ENCODE measurements at regions not wholly inside any gene's neighbourhood (a gene's known extent, or its start where the extent isn't known, plus 50 kb on each side); places are given as distances from the start of the nearest gene placed in this dataset.
A peak's percentile ranks its signal among the peaks of the same experiment; 100 is the strongest.

DNA sequence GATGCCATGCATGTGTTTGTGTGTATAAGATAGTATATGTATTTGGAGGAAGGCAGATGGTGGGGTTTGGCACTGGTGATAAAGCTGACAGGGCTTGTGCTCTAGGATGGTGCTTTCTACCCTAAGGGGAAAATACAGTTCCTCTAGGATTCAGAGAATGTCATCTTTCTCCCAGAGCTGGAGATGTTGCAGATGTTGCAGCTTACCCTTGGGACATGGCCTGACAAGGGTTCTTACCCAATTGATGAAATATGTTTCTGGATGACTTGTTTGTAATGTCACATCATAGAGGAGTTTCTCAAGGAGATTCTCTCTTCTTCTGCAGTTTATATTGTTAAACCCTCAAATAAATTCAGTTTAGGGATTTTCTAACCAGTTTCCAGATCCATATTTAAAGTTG is 52.5 kb upstream of the PITX2 start:
- DNase-seq (ENCODE audit: low read depth) = no peak

DNA sequence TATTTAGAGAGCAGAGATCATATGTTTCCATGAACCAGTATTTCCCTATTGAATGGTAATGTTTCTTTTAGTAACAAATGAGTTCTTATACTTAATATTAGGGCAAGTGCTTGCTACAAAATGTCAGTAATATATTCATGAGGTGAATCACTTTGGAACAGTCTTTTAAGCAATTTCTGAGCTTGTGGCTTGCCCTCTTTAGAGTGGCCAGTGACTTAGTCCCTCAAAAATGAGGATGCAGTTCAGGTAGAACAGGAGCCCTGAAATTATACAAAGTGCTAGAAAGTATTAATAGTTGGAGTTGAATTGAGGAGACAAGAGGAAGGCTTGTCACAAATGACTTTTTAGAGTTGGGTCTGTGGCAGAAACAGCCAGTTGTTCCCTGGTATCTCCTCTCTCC is 53.4 kb upstream of the PITX2 start:
- DNase-seq (ENCODE audit: low read depth) = peak; percentile 40

GRCh38 chr4:110678517-110679227 is 55.8 kb upstream of the PITX2 start:
- DNase-seq (ENCODE audit: low read depth) = no peak

- DNase-seq (ENCODE audit: low read depth) = no peak
Measured at GRCh38 chr4:110680265-110680664, 57.4 kb upstream of the PITX2 start.

- DNase-seq (ENCODE audit: low read depth) = peak; percentile 64
Measured at GRCh38 chr4:110681381-110681780, 58.5 kb upstream of the PITX2 start.

DNA sequence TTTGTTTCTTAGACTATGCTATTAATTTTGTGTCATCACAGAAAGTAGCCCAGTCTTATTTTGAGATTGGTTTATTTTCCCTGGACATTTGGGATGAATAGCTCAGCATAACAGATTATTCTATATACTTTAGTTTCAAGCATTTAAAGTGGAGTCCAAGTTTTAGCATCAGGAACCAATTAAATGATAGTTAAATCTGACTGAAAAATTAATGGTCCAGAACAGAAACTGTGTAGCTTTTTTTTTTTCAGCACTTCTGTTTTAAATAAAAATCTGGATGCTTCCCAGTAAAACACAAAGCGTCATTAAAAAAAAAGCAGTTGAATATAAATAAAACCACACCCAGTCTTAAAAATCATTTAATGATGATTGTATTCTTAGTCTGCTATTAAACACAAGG is 59.4 kb upstream of the PITX2 start:
- no peak for DNase-seq (ENCODE audit: low read depth)

DNA sequence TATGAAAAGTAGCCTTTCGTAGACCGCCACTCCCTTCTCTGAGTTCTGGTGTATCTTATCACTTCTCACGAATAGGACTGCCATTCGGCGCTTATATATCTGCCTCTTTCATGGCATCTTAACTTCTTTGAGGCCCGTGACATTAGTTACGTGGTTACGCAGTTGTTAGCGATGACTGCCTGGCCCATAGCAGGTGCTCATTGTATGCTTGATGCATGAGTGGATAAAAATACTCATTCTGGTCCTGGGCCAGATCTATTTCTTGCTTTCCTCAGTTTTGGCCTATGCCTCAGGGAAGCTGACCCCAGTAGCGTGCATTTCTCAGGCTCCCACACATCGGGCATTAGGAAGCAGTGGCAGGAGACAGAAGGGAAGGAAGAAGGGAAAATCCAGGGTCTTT is 60.7 kb upstream of the PITX2 start:
- DNase-seq (ENCODE audit: low read depth) = no peak

- DNase-seq (ENCODE audit: low read depth) = no peak
Measured at GRCh38 chr4:110702326-110702725, 79.4 kb upstream of the PITX2 start.

- DNase-seq (ENCODE audit: low read depth) = no peak
Measured at GRCh38 chr4:110704748-110705439, 82.0 kb upstream of the PITX2 start.

GRCh38 chr4:110705440-110705782 is 82.5 kb upstream of the PITX2 start:
- DNase-seq (ENCODE audit: low read depth) = no peak

DNA sequence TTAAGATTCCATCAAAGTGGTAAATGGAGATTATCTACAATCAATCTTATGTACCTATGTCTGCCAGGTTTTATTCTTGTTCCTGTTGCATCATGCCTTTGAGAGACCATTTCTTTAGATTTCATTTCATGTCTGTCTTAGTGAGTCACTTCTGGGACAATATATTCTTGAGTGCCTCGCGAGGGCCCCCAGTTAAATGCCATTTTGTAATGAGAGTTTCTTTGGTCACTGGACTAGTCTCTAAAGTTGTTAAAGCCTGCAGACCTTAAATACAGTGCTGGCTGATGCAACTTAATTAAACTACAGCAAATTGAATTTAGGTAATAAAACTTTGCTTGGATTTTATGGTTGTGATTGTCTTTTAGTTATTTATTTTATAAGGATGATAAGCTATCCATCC is 87.2 kb upstream of the PITX2 start:
- DNase-seq (ENCODE audit: low read depth) = peak; percentile 9

DNA sequence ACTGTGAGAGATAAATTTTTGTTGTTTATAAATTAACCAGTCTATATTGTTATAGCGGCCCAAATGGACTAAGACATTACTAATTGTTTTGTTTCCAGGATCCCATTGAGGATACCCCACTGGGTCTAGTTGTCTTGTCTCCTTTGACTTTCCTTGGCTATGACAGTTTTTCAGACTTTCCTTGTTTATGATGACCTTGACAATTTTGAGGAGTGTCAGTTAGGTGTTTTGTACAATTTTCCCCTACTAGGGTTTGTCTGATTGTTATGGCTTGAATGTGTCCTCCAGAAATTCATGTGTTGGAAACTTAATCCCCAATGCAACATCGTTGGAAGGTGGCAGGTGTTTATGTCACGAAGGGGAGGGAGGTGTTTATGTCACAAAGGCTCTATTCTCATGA is 89.6 kb upstream of the PITX2 start:
- DNase-seq (ENCODE audit: low read depth) = no peak

DNA sequence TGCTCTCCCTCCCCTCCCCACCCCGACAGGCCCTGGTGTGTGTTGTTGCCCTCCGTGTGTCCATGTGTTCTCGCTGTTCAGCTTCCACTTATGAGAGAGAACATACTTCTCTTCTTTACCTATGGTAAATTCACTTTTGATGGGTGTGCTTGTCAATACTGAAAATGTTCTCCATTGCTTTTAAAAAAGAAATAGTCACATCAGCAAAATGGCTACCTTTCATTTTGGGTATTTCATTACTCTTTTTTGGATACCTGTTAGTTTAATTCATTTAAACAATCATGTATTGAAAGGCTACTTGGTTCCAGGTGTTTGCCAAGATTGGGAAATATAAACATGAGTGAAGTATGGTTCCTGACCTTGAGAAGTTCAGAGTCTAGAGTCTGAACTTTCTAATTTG is 107.4 kb upstream of the PITX2 start:
- DNase-seq (ENCODE audit: low read depth) = no peak

DNA sequence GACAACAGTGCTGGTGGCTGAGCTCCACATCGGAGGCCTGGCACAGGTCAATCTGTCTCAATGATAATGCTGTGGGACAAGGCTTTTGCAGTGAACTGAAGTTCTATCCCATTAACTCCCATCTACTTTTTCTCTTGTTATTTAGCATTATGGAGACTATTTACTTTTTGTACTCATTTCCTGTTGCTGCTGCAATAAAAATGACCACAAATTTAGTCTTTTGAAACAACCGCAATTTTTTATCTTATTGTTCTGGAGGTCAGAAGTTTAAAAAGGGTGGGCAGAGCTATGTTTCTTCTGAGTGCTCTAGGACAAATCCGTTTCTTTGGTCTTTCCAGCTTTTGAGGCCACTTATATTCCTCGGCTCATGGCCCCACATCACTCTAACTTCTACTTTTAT is 111.0 kb upstream of the PITX2 start:
- DNase-seq (ENCODE audit: low read depth) = peak; percentile 17

DNA sequence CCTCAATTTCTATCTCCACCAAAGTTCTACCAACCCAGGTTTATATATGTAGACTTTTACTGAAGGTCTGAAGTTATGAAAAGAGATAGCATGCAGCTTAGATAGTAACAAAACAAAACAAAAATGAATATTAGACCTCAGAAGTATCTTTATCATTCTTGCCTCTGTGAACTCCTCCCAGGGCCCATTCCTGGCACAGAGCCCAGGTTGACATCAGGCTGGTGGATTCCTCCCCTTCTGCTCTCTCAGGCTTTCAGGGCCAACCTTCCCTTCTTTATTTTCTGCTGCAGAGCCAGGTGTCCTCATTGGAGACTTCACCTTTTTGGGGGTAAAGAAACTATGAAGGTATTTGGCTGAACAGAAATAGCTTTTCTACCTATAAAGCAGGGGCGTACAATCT is 112.8 kb upstream of the PITX2 start:
- DNase-seq (ENCODE audit: low read depth) = peak; percentile 74

- no peak for DNase-seq (ENCODE audit: low read depth)
Measured at GRCh38 chr4:110737931-110738330, 115.1 kb upstream of the PITX2 start.

- DNase-seq (ENCODE audit: low read depth) = peak; percentile 64
Measured at GRCh38 chr4:110742143-110742542, 119.3 kb upstream of the PITX2 start.

- DNase-seq (ENCODE audit: low read depth) = no peak
Measured at GRCh38 chr4:110748071-110748470, 125.2 kb upstream of the PITX2 start.

- DNase-seq (ENCODE audit: low read depth) = no peak
Measured at GRCh38 chr4:110751183-110751582, 128.3 kb upstream of the PITX2 start.

DNA sequence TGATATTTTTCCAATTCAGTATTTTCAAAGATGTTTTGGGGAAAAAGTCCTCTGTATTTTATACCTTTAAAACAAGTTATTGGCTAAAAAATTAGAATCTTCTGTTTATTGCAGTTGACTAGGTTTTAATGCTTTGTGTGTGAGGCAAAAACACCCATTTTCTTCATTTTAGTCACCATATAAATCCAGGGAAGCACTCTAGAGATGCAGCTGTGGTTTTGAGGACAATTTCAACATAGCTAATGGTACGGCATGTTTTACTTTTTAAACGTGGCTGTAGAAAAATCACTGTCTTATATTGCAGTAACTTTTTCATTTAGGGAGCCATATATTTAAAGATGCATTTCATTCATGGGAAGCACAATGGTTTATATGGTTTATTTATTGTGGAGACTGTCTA is 129.1 kb upstream of the PITX2 start:
- peak; percentile 68 for DNase-seq (ENCODE audit: low read depth)

- DNase-seq (ENCODE audit: low read depth) = peak; percentile 12
Measured at GRCh38 chr4:110753466-110753865, 130.6 kb upstream of the PITX2 start.

DNA sequence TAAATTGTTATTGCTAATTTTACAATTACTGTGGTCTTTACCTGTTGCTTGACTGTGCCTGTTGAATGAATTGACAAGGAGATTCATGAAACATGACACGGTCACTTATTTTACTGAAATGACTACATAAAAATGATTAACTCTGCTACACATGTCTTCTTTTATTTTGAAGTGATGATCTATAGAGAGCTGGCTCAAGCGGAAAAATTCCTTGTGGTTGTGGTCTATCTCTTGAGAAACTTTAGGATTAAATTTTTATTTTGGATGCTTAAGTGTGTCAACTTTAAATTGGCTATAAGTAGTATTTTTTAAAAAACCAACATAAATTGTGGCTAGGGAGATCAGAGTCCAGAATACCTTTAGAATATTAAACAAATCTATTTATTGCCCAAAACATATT is 131.8 kb upstream of the PITX2 start:
- peak; percentile 55 for DNase-seq (ENCODE audit: low read depth)

GRCh38 chr4:110769578-110769977 is 146.7 kb upstream of the PITX2 start:
- no peak for DNase-seq (ENCODE audit: low read depth)

- DNase-seq (ENCODE audit: low read depth) = no peak
Measured at GRCh38 chr4:110770353-110770752, 147.5 kb upstream of the PITX2 start.

All from iris pigment epithelial cell (primary cell).